H1 (cell line): ENCODE measurements at regions not wholly inside any gene's neighbourhood (a gene's known extent, or its start where the extent isn't known, plus 50 kb on each side); places are given as distances from the start of the nearest gene placed in this dataset.

ENCODE experiments used
- CHD7 ChIP-seq: fragments of 300-600 bp; sonication (generic); IDR thresholded peaks from 2 replicates; pipeline ENCODE4 v1.7.1; 2012; ENCODE audit warnings: low read length, moderate library complexity, mild to moderate bottlenecking, inconsistent platforms; ENCODE audit not compliant: insufficient replicate concordance
- CTBP2 ChIP-seq: IDR thresholded peaks from 2 replicates; pipeline ENCODE4 v1.7.0; 2011; ENCODE audit warnings: borderline replicate concordance, mild to moderate bottlenecking, moderate library complexity, mixed read lengths, low read length; ENCODE audit not compliant: insufficient read depth, insufficient read length
- E2F6 ChIP-seq: IDR thresholded peaks from 2 replicates; pipeline ENCODE4 v1.6.1; 2012; ENCODE audit warnings: inconsistent platforms
- JUND ChIP-seq: IDR thresholded peaks from 2 replicates; pipeline ENCODE4 v1.6.1; 2011; ENCODE audit warnings: mild to moderate bottlenecking, improper control_type of control experiment, low read length
- MAFK ChIP-seq: IDR thresholded peaks from 2 replicates; pipeline ENCODE4 v1.6.1; 2012; ENCODE audit warnings: low read depth, mild to moderate bottlenecking, improper control_type of control experiment, low read length
- NANOG ChIP-seq: IDR thresholded peaks from 2 replicates; pipeline ENCODE4 v1.6.1; 2011; ENCODE audit warnings: low read length, low read depth, mild to moderate bottlenecking, inconsistent platforms; ENCODE audit not compliant: insufficient read depth, poor library complexity, severe bottlenecking
- POU5F1 ChIP-seq: IDR thresholded peaks from 2 replicates; pipeline ENCODE4 v1.6.1; 2011; ENCODE audit warnings: low read depth, mild to moderate bottlenecking, low read length, moderate library complexity
- SP2 ChIP-seq: IDR thresholded peaks from 2 replicates; pipeline ENCODE4 v1.6.1; 2012; ENCODE audit warnings: mild to moderate bottlenecking, low read length, inconsistent platforms
- USF2 ChIP-seq: IDR thresholded peaks from 2 replicates; pipeline ENCODE4 v1.6.1; 2011; ENCODE audit warnings: low read length, improper control_type of control experiment

GRCh38 chr16:86110134-86110533 is 211.2 kb downstream of the IRF8 start (continued):
- TF ChIP-seq CHD7 (no peak), POU5F1 (no peak), E2F6 (no peak), CTBP2 (no peak), JUND (no peak), SP2 (no peak), MAFK (no peak), USF2 (no peak), NANOG (no peak)
